ENCODE measurements at regions not wholly inside any gene's neighbourhood (a gene's known extent, or its start where the extent isn't known, plus 50 kb on each side); places are given as distances from the start of the nearest gene placed in this dataset.

- no peak for DNase-seq (ENCODE audit: low read depth, low spot score)
- POLR2A ChIA-PET, result no interaction called here
- no peak for TF ChIP-seq SIN3A (IDR thresholded peaks at IDR 0.05; ENCODE audit: low read depth)
- no peak for TF ChIP-seq TCF7L2 (IDR thresholded peaks at IDR 0.05; ENCODE audit: borderline replicate concordance, extremely low read depth, insufficient read depth, insufficient read length)
- TF ChIP-seq CEBPB (IDR thresholded peaks at IDR 0.05; ENCODE audit: low read depth), result no peak
- no peak for TF ChIP-seq CTCF (IDR thresholded peaks at IDR 0.05 in 2 of 3, conservative IDR thresholded peaks at IDR 0.05 in 1 of 3; ENCODE audit: borderline replicate concordance in 1 of 3, insufficient read depth in 1 of 3, low read depth in 2 of 3, low read length in 2 of 3)
- TF ChIP-seq SP1 (IDR thresholded peaks at IDR 0.05; ENCODE audit: low read depth), result no peak
- no peak for TF ChIP-seq SRF (IDR thresholded peaks at IDR 0.05; ENCODE audit: low read depth)
- no peak for TF ChIP-seq MAX (IDR thresholded peaks at IDR 0.05)
Measured at GRCh38 chr6:22362361-22362760, 65.5 kb upstream of the PRL start.

GRCh38 chr6:22363166-22363713, 66.4 kb upstream of the PRL start:
- ATAC-seq (no peak), DNase-seq (ENCODE audit: low read depth, low spot score) (no peak)
- CTCF ChIA-PET, result no interaction called here

More at GRCh38 chr6:22362361-22362760, 65.5 kb upstream of the PRL start:
- ChIA-PET RAD21 (ENCODE audit: low non-redundant PET in 1 of 2, low total read pairs in 2 of 2, uncharacterized antibody in 2 of 2, unreplicated experiment in 2 of 2) (no interaction called here), CTCF (no interaction called here)
- H3K4me3 ChIP-seq (replicated peaks in 1 of 2; ENCODE audit: low read depth in 1 of 2, low read length in 2 of 2), result no peak overlapping the region
- no TSS peak for BruUV-seq (replicated peaks)
- intact Hi-C loops (cut with micrococcal nuclease), result no loop called here
- H3K27me3 ChIP-seq (ENCODE audit: insufficient read depth, low read length), result no peaks in the 10 kb centered on the region
- no peaks in the 10 kb centered on the region for H3K36me3 ChIP-seq (ENCODE audit: control insufficient read depth in 1 of 2, insufficient read depth in 2 of 2, low read length in 2 of 2)
- ATAC-seq, result no peak
- H3K9me2 ChIP-seq (ENCODE audit: insufficient read depth), result no peaks in the 10 kb centered on the region
- H3K9me3 ChIP-seq (ENCODE audit: control insufficient read depth in 1 of 2, insufficient read depth in 1 of 2, low read depth in 1 of 2, low read length in 2 of 2), result no peaks in the 10 kb centered on the region
- no peaks in the 10 kb centered on the region for H3K79me2 ChIP-seq (ENCODE audit: insufficient read depth, low read length)
- no peak overlapping the region for H2AFZ ChIP-seq (ENCODE audit: low read depth, low read length, poor library complexity, severe bottlenecking)
- no peak overlapping the region for H3K9ac ChIP-seq (ENCODE audit: low read length)
- H3K4me2 ChIP-seq (ENCODE audit: low read length), result no peak overlapping the region
- no peaks in the 10 kb centered on the region for H4K20me1 ChIP-seq (ENCODE audit: insufficient read depth)
- no peak overlapping the region for H3K27ac ChIP-seq (ENCODE audit: low read depth, low read length)
- H3K4me1 ChIP-seq (ENCODE audit: control insufficient read depth in 1 of 2, insufficient read depth in 2 of 2, low read length in 2 of 2), result no peaks in the 10 kb centered on the region; a peak in 1 of 4 replicates

More at GRCh38 chr6:22363166-22363713, 66.4 kb upstream of the PRL start:
- ChIA-PET POLR2A (no interaction called here), RAD21 (ENCODE audit: low non-redundant PET in 1 of 2, low total read pairs in 2 of 2, uncharacterized antibody in 2 of 2, unreplicated experiment in 2 of 2) (no interaction called here)
- no peaks in the 10 kb centered on the region for H3K9me3 ChIP-seq (ENCODE audit: control insufficient read depth in 1 of 2, insufficient read depth in 1 of 2, low read depth in 1 of 2, low read length in 2 of 2)
- no peaks in the 10 kb centered on the region for H3K36me3 ChIP-seq (ENCODE audit: control insufficient read depth in 1 of 2, insufficient read depth in 2 of 2, low read length in 2 of 2)
- TF ChIP-seq JUND (IDR thresholded peaks at IDR 0.05) (no peak), ZNF274 (IDR thresholded peaks at IDR 0.05; ENCODE audit: low read depth, low read length) (no peak)
- no peak overlapping the region for H2AFZ ChIP-seq (ENCODE audit: low read depth, low read length, poor library complexity, severe bottlenecking)
- no peaks in the 10 kb centered on the region for H4K20me1 ChIP-seq (ENCODE audit: insufficient read depth)
- no peak overlapping the region for H3K9ac ChIP-seq (ENCODE audit: low read length)
- H3K4me3 ChIP-seq (replicated peaks in 1 of 2; ENCODE audit: low read depth in 1 of 2, low read length in 2 of 2), result no peak overlapping the region
- no peaks in the 10 kb centered on the region for H3K79me2 ChIP-seq (ENCODE audit: insufficient read depth, low read length)
- no peaks in the 10 kb centered on the region for H3K27me3 ChIP-seq (ENCODE audit: insufficient read depth, low read length)
- H3K4me1 ChIP-seq (ENCODE audit: control insufficient read depth in 1 of 2, insufficient read depth in 2 of 2, low read length in 2 of 2), result no peaks in the 10 kb centered on the region; a peak in 1 of 4 replicates
- H3K9me2 ChIP-seq (ENCODE audit: insufficient read depth), result no peaks in the 10 kb centered on the region
- H3K27ac ChIP-seq (ENCODE audit: low read depth, low read length), result no peak overlapping the region
- H3K4me2 ChIP-seq (ENCODE audit: low read length), result no peak overlapping the region
- intact Hi-C loops (cut with micrococcal nuclease), result no loop called here
- BruUV-seq (replicated peaks), result no TSS peak

Measured in HCT116 (cell line).